Retinal pigment epithelial cell (primary cell): ENCODE measurements at regions not wholly inside any gene's neighbourhood (a gene's known extent, or its start where the extent isn't known, plus 50 kb on each side); places are given as distances from the start of the nearest gene placed in this dataset.
"Not testable (repeated sequence)": the region's sequence is repeated elsewhere in the genome, so short reads cannot be mapped to it uniquely, and the experiment has no call there.

Experiments
- DNase-seq: peaks from one replicate; pipeline ENCODE4 v3.0.0-alpha.2; 2010; ENCODE audit warnings: low read depth
- H3K4me3 ChIP-seq: 2 replicates; pipeline ENCODE4 v1.5.1; 2011; ENCODE audit warnings: mild to moderate bottlenecking, low read length, control low read depth, moderate library complexity
- CTCF ChIP-seq: conservative IDR thresholded peaks from 2 replicates; pipeline ENCODE4 v1.5.1; 2011; ENCODE audit warnings: low read depth, low read length, control low read depth, inconsistent platforms

- no peak for TF ChIP-seq CTCF
- DNase-seq, result no peak
- no peak overlapping the region for H3K4me3 ChIP-seq
These were observed 142.8 kb upstream of the PDE4D start for GRCh38 chr5:60036192-60036938.

GRCh38 chr5:60026161-60026560, 132.6 kb upstream of the PDE4D start:
- TF ChIP-seq CTCF, result no peak
- no peak for DNase-seq
- no peak overlapping the region for H3K4me3 ChIP-seq

- H3K4me3 ChIP-seq, result no peak overlapping the region
- no peak for TF ChIP-seq CTCF
- DNase-seq, result no peak
These were observed 130.6 kb upstream of the PDE4D start for GRCh38 chr5:60024104-60024503.

- no peak for TF ChIP-seq CTCF
- no peak overlapping the region for H3K4me3 ChIP-seq
- DNase-seq, result no peak
These were observed 129.7 kb upstream of the PDE4D start for GRCh38 chr5:60023255-60023654.

GRCh38 chr5:60020457-60020856, 126.9 kb upstream of the PDE4D start:
- no peak overlapping the region for H3K4me3 ChIP-seq
- DNase-seq, result no peak
- TF ChIP-seq CTCF, result no peak

GRCh38 chr5:60018960-60019359, 125.4 kb upstream of the PDE4D start:
- H3K4me3 ChIP-seq, DNase-seq: not testable (repeated sequence)

GRCh38 chr5:60018091-60018490, 124.6 kb upstream of the PDE4D start:
- H3K4me3 ChIP-seq, result no peak overlapping the region
- no peak for DNase-seq
- TF ChIP-seq CTCF, result no peak
